HG03066 (cell line): ENCODE measurements at regions not wholly inside any gene's neighbourhood (a gene's known extent, or its start where the extent isn't known, plus 50 kb on each side); places are given as distances from the start of the nearest gene placed in this dataset.
A peak's percentile ranks its signal among the peaks of the same experiment; 100 is the strongest.
"Not testable (repeated sequence)": the region's sequence is repeated elsewhere in the genome, so short reads cannot be mapped to it uniquely, and the experiment has no call there.

Source experiments
- ATAC-seq: cut with Tn5 transposase; IDR thresholded peaks from one replicate; pipeline ENCODE4 v1.9.1; 2021; ENCODE audit warnings: low read depth; ENCODE audit not compliant: unreplicated experiment

- no peak for ATAC-seq
Measured at GRCh38 chr1:195721210-195721971, 886.8 kb downstream of the KCNT2 start.

- no peak for ATAC-seq
Measured at GRCh38 chr1:195717651-195718050, 890.6 kb downstream of the KCNT2 start.

GRCh38 chr1:195715652-195716051 is 892.6 kb downstream of the KCNT2 start:
- no peak for ATAC-seq

- ATAC-seq = no peak
Measured at GRCh38 chr1:195714248-195714647, 894.0 kb downstream of the KCNT2 start.

GRCh38 chr1:195709821-195710220 is 898.4 kb downstream of the KCNT2 start:
- no peak for ATAC-seq

GRCh38 chr1:195704028-195704427 is 904.2 kb downstream of the KCNT2 start:
- ATAC-seq = no peak

- ATAC-seq = no peak
Measured at GRCh38 chr1:195701149-195701548, 907.1 kb downstream of the KCNT2 start.

- peak; percentile 99 for ATAC-seq
Measured at GRCh38 chr1:195697130-195697529, 911.1 kb downstream of the KCNT2 start.

GRCh38 chr1:195686764-195687163 is 921.5 kb downstream of the KCNT2 start:
- ATAC-seq = no peak

- no peak for ATAC-seq
Measured at GRCh38 chr1:195664628-195665027, 943.6 kb downstream of the KCNT2 start.

GRCh38 chr1:195663549-195664280 is 944.5 kb downstream of the KCNT2 start:
- ATAC-seq = no peak

GRCh38 chr1:195656780-195657179 is 951.5 kb downstream of the KCNT2 start:
- no peak for ATAC-seq

- ATAC-seq = not testable (repeated sequence)
Measured at GRCh38 chr1:195648875-195649274, 959.4 kb downstream of the KCNT2 start.

GRCh38 chr1:195637539-195637938 is 970.7 kb downstream of the KCNT2 start:
- ATAC-seq = no peak

GRCh38 chr1:195618287-195618686 is 990.0 kb downstream of the KCNT2 start:
- no peak for ATAC-seq

GRCh38 chr1:195617106-195617505 is 991.1 kb downstream of the KCNT2 start:
- no peak for ATAC-seq

- no peak for ATAC-seq
Measured at GRCh38 chr1:195608883-195609282, 999.4 kb downstream of the KCNT2 start.

- no peak for ATAC-seq
Measured at GRCh38 chr1:195606483-195606882, 1001.8 kb downstream of the KCNT2 start.

GRCh38 chr1:195604287-195604686 is 1004.0 kb downstream of the KCNT2 start:
- no peak for ATAC-seq

- no peak for ATAC-seq
Measured at GRCh38 chr1:195597891-195598290, 1010.3 kb downstream of the KCNT2 start.

- no peak for ATAC-seq
Measured at GRCh38 chr1:195594773-195595172, 1013.5 kb downstream of the KCNT2 start.

GRCh38 chr1:195594322-195594721 is 1013.9 kb downstream of the KCNT2 start:
- no peak for ATAC-seq
